K562 (cell line): ENCODE measurements at regions not wholly inside any gene's neighbourhood (a gene's known extent, or its start where the extent isn't known, plus 50 kb on each side); places are given as distances from the start of the nearest gene placed in this dataset.

Experiments
- ATAC-seq: fragments of 200-7000 bp; cut with Tn5 transposase; 3 replicates; pipeline ENCODE4 v1.9.1; 2020; ENCODE audit warnings: moderate library complexity
- BruUV-seq: library from RNA; stranded (reverse); fragments of 400-500 nt; replicated peaks from 2 replicates; lab custom pipeline; 2021; lab: Mats Ljungman, UMichigan
- CTCF ChIA-PET: fragments of 300-600 bp; formaldehyde crosslinking; extraction: SDS; loops from one replicate; lab custom pipeline; 2021; ENCODE audit warnings: low intra/inter-chr PET ratio; lab: Yijun Ruan, JAX
- POLR2A ChIA-PET: fragments of 300-600, 350-650 bp; sonication (Branson Sonifier 250); formaldehyde crosslinking; extraction: SDS; loops from one replicate; lab custom pipeline; 2021; ENCODE audit warnings: antibody characterized with exemption, inconsistent platforms; lab: Yijun Ruan, JAX
- DNase-seq, 4 experiments: peaks; one replicate each; pipeline versions ENCODE4 v3.0.0 to v3.0.0-alpha.2; 2011 to 2018; ENCODE audit warnings: low spot score in 3 of 4, mixed read lengths in 3 of 4; ENCODE audit errors: extremely low read depth in 1 of 4
- FAIRE-seq: peaks from 2 replicates; lab custom pipeline; 2011; peaks lifted over from hg19 to GRCh38; lab: Jason Lieb, UNC
- H2AFZ ChIP-seq: 2 replicates; pipeline ENCODE4 v1.6.0; 2011; ENCODE audit warnings: low read depth, low read length, control low read depth, inconsistent platforms
- H3K27ac ChIP-seq: fragments of 200-600 bp; 3 replicates; pipeline ENCODE4 v1.8.0; 2011; ENCODE audit warnings: low read depth, mild to moderate bottlenecking, control low read depth, inconsistent platforms, low read length, moderate library complexity, mixed read lengths; ENCODE audit errors: extremely low read depth
- H3K27me3 ChIP-seq, 2 experiments: fragments of 300-600 bp in 1 of 2; 2 replicates in 1 of 2; 3 replicates in 1 of 2; pipeline versions ENCODE4 v1.6.0 to v1.8.0; 2011; ENCODE audit warnings: inconsistent platforms in 2 of 2, low read length in 2 of 2, mild to moderate bottlenecking in 1 of 2, mixed read lengths in 1 of 2, moderate library complexity in 1 of 2; ENCODE audit not compliant: control insufficient read depth in 2 of 2, insufficient read depth in 2 of 2
- H3K36me3 ChIP-seq: fragments of 300-600 bp; 3 replicates; pipeline ENCODE4 v1.8.0; 2011; ENCODE audit warnings: mild to moderate bottlenecking, low read length, inconsistent platforms; ENCODE audit not compliant: control insufficient read depth, insufficient read depth
- H3K4me1 ChIP-seq, 2 experiments: fragments of 200-600 bp in 1 of 2; replicated peaks in 1 of 2; 2 replicates in 1 of 2; 3 replicates in 1 of 2; pipeline versions ENCODE4 v1.5.1 to v1.8.0; 2011; ENCODE audit warnings: inconsistent platforms in 2 of 2, low read length in 2 of 2, mild to moderate bottlenecking in 1 of 2, mixed read lengths in 1 of 2, moderate library complexity in 1 of 2; ENCODE audit not compliant: control insufficient read depth in 2 of 2, insufficient read depth in 2 of 2
- H3K4me2 ChIP-seq: 2 replicates; pipeline ENCODE4 v1.6.1; 2011; ENCODE audit warnings: low read length, control low read depth, inconsistent platforms, mixed read lengths; ENCODE audit not compliant: insufficient read depth
- H3K4me3 ChIP-seq: fragments of 200-600 bp; sonication (generic), shearing (Covaris generic); 2 replicates; pipeline ENCODE4 v1.5.1; 2016; ENCODE audit warnings: control low read depth, inconsistent platforms
- H3K79me2 ChIP-seq: fragments of 200-600 bp; 3 replicates; pipeline ENCODE4 v1.8.0; 2011; ENCODE audit warnings: low read length, inconsistent platforms; ENCODE audit not compliant: control insufficient read depth, insufficient read depth
- H3K9ac ChIP-seq, 2 experiments: 2 replicates each; pipeline versions ENCODE4 v1.6.0 to v1.6.1; 2011; ENCODE audit warnings: low read depth in 2 of 2, low read length in 2 of 2, control low read depth in 1 of 2, inconsistent platforms in 1 of 2, mild to moderate bottlenecking in 1 of 2, mixed read lengths in 1 of 2; ENCODE audit not compliant: insufficient read depth in 1 of 2
- H3K9me1 ChIP-seq: one replicate; pipeline ENCODE4 v1.6.0; 2011; ENCODE audit warnings: inconsistent platforms, mild to moderate bottlenecking, low read length, moderate library complexity; ENCODE audit not compliant: control insufficient read depth, insufficient read depth
- H3K9me3 ChIP-seq: replicated peaks from 2 replicates; pipeline ENCODE4 v1.5.1; 2011; ENCODE audit warnings: low read depth, low read length, inconsistent platforms; ENCODE audit not compliant: control insufficient read depth, insufficient read depth
- H4K20me1 ChIP-seq: replicated peaks from 2 replicates; pipeline ENCODE4 v1.6.1; 2011; ENCODE audit warnings: low read length, inconsistent platforms, mixed read lengths; ENCODE audit not compliant: control insufficient read depth, insufficient read depth
- PTTG1 ChIP-seq: fragments of 450-650 bp; IDR thresholded peaks from 2 replicates; pipeline ENCODE4 v1.6.1; 2016; ENCODE audit warnings: low read depth, mild to moderate bottlenecking, missing genetic modification characterization, missing compliant biosample characterization
- RNF2 ChIP-seq: sonication (generic); IDR thresholded peaks from 2 replicates; pipeline ENCODE4 v1.6.1; 2016
- SETDB1 ChIP-seq: IDR thresholded peaks from one replicate; pipeline ENCODE4 v1.6.1; 2012; ENCODE audit warnings: low read length, control low read depth, inconsistent platforms
- TOE1 ChIP-seq, 2 experiments: fragments of 450-650 bp in 1 of 2; sonication (generic) in 1 of 2; formaldehyde crosslinking in 1 of 2; IDR thresholded peaks; 2 replicates each; pipeline versions ENCODE4 v1.7.1 to v1.8.0; 2016 to 2022; ENCODE audit warnings: borderline replicate concordance in 2 of 2, mild to moderate bottlenecking in 2 of 2, antibody characterized with exemption in 1 of 2, inconsistent platforms in 1 of 2, low read depth in 1 of 2, missing genetic modification reagents in 1 of 2, moderate library complexity in 1 of 2
- TSC22D4 ChIP-seq: fragments of 450-650 bp; IDR thresholded peaks from 2 replicates; pipeline ENCODE4 v1.6.1; 2016; ENCODE audit warnings: missing genetic modification characterization, missing biosample characterization, control low read depth
- ZC3H4 ChIP-seq: sonication (generic); formaldehyde crosslinking; IDR thresholded peaks from 2 replicates; pipeline ENCODE4 v1.9.0; 2021; ENCODE audit warnings: missing genetic modification reagents, borderline replicate concordance
- ZNF239 ChIP-seq: fragments of 250-450 bp; sonication (Bioruptor Pico); IDR thresholded peaks from 2 replicates; pipeline ENCODE4 v1.4.0; 2020; ENCODE audit warnings: mild to moderate bottlenecking
- WGBS: fragments of 100-300 bp; shearing (Covaris generic); methylation state at CpG from one replicate; pipeline ENCODE4 v1.1.6; 2016; ENCODE audit warnings: low coverage, mixed read lengths; ENCODE audit not compliant: insufficient coverage; ENCODE audit errors: missing lambda C conversion rate; 5-methylcytosine and 5-hydroxymethylcytosine counted together
- in situ Hi-C: fragments of 300-500 bp; cut with MboI; formaldehyde crosslinking; loops from 4 replicates; pipeline ENCODE4 v1.15.0; 2018; ENCODE audit warnings: inconsistent platforms, mixed read lengths
- intact Hi-C: fragments of 100-400 bp; cut with micrococcal nuclease; formaldehyde crosslinking; loops from 2 replicates; pipeline ENCODE4 v1.14.2; 2022

DNA sequence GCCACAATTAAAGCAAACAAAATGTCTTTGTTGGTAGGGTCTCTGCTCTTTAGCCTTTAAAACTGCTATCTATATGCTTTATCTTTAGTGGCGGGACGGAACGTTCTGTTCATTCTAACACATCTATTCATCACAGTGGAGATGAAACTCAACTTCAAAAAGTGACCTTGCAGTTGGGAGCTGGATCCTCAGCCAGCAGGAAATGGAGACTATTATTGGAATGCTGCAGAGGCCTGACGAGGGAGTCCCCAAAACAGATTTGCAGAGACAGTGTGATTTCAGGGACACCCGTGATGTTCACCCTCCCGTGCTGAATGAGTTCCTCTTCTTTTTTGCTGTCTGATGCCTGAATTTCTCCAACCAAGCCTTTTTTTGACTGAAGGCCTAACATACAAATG is 306.0 kb upstream of the SHH start:
- ATAC-seq (no peak), FAIRE-seq (no peak), DNase-seq (no peak)
- Histone ChIP-seq H4K20me1 (0 out of 2 replicates have a peak, but pooled peaks cover 5% of the 10 kb centered on the region), H3K9me1 (no peaks in the 10 kb centered on the region), H3K79me2 (no peaks in the 10 kb centered on the region), H3K4me3 (no peak overlapping the region), H3K27ac (no peak overlapping the region), H3K9me3 (no peaks in the 10 kb centered on the region), H3K4me1 (peaks cover 0 to 3% of the 10 kb centered on the region in 2 experiments; a peak in 1 of 5 replicates), H3K27me3 (peaks cover 11 to 52% of the 10 kb centered on the region in 2 experiments), H3K9ac (no peak overlapping the region), H3K4me2 (no peak overlapping the region), H2AFZ (no peak overlapping the region), H3K36me3 (no peaks in the 10 kb centered on the region)
- TF ChIP-seq RNF2 (no peak), SETDB1 (no peak), ZC3H4 (CRISPR knock-in tag) (no peak), PTTG1 (tag) (no peak), TOE1 (IDR thresholded peaks at IDR 0.05; ENCODE audit: borderline replicate concordance) (no peak), TOE1 (CRISPR knock-in tag; IDR thresholded peaks at IDR 0.05; ENCODE audit: borderline replicate concordance, low read depth) (no peak), TSC22D4 (tag) (no peak), ZNF239 (CRISPR knock-in tag) (0 out of 2 replicates have a peak, but pooled peaks have one; percentile 49)
- ChIA-PET CTCF (no interaction called here), POLR2A (interaction anchor here (0.6 to 0.7 kb wide), 3 partner anchors 50 to 258 kb away, joined by 3 to 5 read pairs (median 3); no protein-coding TSS in a partner anchor)
- BruUV-seq: no TSS peak
- in situ Hi-C loops (no loop called here), intact Hi-C loops (no loop called here)
- under 1% methylated on average over 6 of the region's 6 CpGs for WGBS
